GM13976 (cell line): ENCODE measurements at regions not wholly inside any gene's neighbourhood (a gene's known extent, or its start where the extent isn't known, plus 50 kb on each side); places are given as distances from the start of the nearest gene placed in this dataset.
"Not testable (repeated sequence)": the region's sequence is repeated elsewhere in the genome, so short reads cannot be mapped to it uniquely, and the experiment has no call there.

Source experiments
- DNase-seq: peaks from one replicate; pipeline ENCODE4 v3.0.0; 2012; ENCODE audit warnings: low spot score
- in situ Hi-C: fragments of 300-500 bp; cut with MboI; formaldehyde crosslinking; loops from one replicate; pipeline ENCODE4 v1.12.0; 2022; ENCODE audit warnings: low sequenced_read_pairs, mixed read lengths, inconsistent platforms; ENCODE audit not compliant: unreplicated experiment
- TF ChIP-seq, protein P1 (sequence below): IDR thresholded peaks from 2 replicates; pipeline ENCODE4 v1.5.1; 2012; ENCODE audit warnings: borderline replicate concordance, mild to moderate bottlenecking; ENCODE audit not compliant: insufficient read depth; ENCODE audit errors: extremely low read depth, missing control alignments, control extremely low read depth

DNA sequence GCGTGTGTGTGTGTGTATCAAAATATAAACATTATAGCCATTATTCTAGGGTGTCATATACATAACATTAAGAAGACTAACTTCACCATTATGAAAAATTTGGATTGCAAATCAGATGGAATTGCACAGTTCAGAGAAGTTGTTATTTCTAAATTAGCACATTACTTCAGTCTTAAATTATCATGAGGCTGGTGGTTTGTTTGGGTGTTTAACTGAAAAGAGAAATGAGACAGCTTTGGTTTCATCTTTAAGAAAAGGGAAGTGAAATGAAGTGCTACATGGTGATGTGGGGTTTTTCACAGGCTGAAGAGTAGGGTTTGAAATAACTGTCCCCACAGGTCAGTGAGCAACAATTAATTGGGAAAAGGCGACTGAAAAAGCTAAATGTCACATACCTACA, 161.2 kb upstream of the XIRP2 start:
- peak; percentile 13 for DNase-seq
- TF ChIP-seq, protein P1, sequence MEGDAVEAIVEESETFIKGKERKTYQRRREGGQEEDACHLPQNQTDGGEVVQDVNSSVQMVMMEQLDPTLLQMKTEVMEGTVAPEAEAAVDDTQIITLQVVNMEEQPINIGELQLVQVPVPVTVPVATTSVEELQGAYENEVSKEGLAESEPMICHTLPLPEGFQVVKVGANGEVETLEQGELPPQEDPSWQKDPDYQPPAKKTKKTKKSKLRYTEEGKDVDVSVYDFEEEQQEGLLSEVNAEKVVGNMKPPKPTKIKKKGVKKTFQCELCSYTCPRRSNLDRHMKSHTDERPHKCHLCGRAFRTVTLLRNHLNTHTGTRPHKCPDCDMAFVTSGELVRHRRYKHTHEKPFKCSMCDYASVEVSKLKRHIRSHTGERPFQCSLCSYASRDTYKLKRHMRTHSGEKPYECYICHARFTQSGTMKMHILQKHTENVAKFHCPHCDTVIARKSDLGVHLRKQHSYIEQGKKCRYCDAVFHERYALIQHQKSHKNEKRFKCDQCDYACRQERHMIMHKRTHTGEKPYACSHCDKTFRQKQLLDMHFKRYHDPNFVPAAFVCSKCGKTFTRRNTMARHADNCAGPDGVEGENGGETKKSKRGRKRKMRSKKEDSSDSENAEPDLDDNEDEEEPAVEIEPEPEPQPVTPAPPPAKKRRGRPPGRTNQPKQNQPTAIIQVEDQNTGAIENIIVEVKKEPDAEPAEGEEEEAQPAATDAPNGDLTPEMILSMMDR = no peak
- in situ Hi-C loops = no loop called here

DNA sequence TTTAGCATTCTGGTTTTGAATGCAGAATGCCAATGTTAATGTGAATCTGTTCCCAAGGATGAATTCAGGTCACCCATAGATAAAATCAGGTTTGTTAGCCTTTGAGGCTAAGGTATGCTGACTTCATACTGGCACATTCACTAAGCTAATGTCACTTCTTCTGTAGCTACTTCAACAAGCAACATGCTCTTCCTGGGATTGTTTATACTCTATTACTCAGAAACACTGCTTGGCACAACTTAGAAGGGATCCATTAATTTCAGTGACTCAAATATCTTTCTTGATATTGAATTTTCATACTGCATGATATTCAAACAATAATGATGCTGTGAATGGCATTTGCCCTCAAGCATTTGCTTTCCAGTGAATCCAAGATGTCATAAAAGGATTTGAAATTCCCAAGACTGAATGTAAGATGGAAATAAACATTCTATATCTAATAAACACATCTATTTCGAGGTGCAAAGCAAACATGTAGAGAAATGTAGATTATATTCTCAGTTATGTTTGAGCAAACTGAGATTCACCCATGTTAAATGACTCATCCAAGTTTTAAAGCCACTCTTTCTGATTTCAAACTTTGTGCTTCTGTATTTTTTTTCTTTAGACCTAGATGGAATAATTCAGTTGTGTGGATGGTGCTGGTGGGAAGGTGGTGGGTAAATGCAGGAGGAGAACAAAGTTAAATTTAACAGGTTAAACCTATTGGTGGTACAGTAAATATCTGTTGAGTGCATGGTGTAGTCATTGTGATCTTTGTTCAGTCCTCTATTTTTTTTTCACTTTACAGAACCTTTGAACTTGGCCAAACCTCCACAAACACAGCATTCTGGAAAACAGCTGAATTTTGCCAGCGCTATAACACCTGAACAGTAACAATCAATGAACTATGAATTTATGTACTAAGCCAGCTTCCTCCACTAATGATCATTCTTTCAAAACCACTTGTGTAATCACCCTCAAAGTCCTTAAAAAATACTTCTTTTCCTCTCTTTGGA, 162.1 kb upstream of the XIRP2 start:
- TF ChIP-seq, protein P1 = no peak

DNA sequence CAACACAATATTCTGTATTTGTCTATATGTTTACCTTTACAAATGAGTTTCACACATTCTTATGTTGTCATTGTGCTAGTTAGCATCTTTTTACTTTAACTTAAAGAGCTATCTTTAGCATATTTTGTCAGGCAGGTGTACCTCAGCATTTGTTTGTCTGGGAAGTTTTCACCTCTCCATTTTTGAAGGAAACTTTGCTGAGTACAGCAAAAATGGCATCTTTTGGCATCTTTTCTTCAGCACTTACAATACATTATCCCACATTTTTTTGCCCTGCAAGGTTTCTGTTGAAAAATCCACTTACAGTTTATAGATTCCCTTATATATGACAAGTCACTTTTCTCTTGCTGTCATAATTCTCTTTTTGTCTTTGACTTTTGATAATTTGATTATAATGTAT, 171.3 kb upstream of the XIRP2 start:
- DNase-seq = no peak
- TF ChIP-seq, protein P1 = no peak
- in situ Hi-C loops = no loop called here

More for the DNA sequence above, 162.1 kb upstream of the XIRP2 start:
- no peak for DNase-seq
- in situ Hi-C loops = no loop called here

DNA sequence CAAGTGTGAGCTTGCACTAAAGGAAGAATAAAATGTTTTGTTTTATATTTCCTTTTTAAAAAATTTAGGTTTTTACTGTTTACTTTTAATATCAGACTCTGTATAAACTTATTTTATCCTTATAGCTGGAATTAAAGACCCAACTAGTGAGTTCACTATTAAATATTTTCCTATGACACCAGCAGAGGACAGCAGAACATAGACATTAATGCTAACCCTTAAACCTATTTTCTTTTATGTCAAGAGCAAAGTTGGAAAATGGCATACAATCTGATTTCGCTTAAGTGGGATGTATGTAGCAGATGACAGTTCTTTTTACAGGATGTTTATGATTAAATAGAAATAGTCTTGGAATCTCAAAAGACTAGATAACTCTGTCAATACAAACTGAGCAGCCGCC, 188.2 kb upstream of the XIRP2 start:
- TF ChIP-seq, protein P1 = no peak
- DNase-seq = no peak
- in situ Hi-C loops = no loop called here

DNA sequence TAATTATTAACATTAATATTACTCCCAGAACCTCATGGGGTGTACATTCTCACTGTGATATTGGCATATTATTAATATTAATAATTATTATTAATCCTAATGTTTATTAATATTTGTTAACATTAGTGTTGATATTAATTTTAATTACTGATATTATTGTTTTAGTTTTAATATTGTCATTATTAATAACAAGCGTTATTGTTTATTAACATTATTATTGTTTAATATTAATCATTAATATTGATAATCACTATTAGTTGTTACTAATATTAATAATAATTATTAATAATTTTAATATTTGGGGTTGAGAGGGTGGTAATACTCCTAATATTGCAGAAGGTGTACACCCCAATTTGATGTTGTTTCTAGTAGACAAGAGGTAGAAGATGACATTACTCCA, 193.1 kb upstream of the XIRP2 start:
- no peak for DNase-seq
- TF ChIP-seq, protein P1 = no peak
- in situ Hi-C loops = no loop called here

DNA sequence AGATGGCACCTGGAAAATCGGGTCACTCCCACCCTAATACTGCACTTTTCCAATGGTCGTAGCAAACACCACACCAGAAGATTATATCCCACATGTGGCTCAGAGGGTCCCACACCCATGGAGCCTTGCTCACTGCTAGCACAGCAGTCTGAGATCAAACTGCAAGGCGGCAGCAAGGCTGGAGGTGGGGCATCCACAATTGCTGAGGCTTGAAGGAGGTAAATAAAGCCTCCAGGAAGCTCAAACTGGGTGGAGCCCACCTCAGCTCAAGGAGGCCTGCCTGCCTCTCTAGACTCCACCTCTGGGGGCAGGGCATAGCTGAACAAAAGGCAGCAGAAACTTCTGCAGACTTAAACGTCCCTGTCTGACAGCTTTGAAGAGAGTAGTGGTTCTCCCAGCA, 192.0 kb upstream of the SCN7A start:
- in situ Hi-C loops, DNase-seq: not testable (repeated sequence)

DNA sequence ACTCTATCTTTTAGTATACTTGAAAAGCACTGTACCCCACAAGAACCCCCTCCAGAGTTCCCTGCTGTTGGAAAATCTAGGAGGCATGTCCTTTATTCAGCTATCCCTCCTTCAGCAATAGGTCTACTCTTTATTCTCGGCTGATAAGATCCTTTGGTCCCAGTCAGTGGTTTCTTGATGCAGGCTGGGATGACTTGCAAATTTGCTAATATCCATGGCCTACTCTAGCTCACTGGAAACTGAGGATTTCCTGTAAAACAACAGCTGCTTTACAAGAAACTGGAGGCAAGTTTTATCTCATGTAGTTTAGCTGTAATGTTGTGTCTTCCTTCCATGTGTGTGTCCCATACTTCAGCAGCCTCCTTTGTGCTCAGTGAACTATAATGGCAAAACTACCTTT, 183.9 kb upstream of the SCN7A start:
- TF ChIP-seq, protein P1 = no peak
- in situ Hi-C loops = no loop called here
- DNase-seq = no peak
